SK-N-SH treated with all-trans-retinoic acid at 6 μM for 48 hours (cell line): ENCODE measurements at regions not wholly inside any gene's neighbourhood (a gene's known extent, or its start where the extent isn't known, plus 50 kb on each side); places are given as distances from the start of the nearest gene placed in this dataset.

Source experiments
- ATAC-seq: fragments of 200-7000 bp; cut with Tn5 transposase; 3 replicates; pipeline ENCODE4 v1.9.1; 2020; ENCODE audit warnings: mild to moderate bottlenecking, moderate library complexity
- ARNTL ChIP-seq: fragments of 450-650 bp; formaldehyde crosslinking; IDR thresholded peaks from 2 replicates; pipeline ENCODE4 v1.5.0; 2020; ENCODE audit warnings: low read depth, mild to moderate bottlenecking, moderate library complexity, borderline replicate concordance
- BACH2 ChIP-seq: fragments of 250-450 bp; sonication (Bioruptor Pico); IDR thresholded peaks from 2 replicates; pipeline ENCODE4 v1.9.0; 2021; ENCODE audit warnings: mild to moderate bottlenecking, borderline replicate concordance
- CSDC2 ChIP-seq: fragments of 250-450 bp; sonication (Bioruptor Pico); IDR thresholded peaks from 2 replicates; pipeline ENCODE4 v1.5.0; 2020; ENCODE audit warnings: mild to moderate bottlenecking, moderate library complexity
- ESRRG ChIP-seq: fragments of 250-450 bp; sonication (Bioruptor Pico); IDR thresholded peaks from 2 replicates; pipeline ENCODE4 v1.6.1; 2021; ENCODE audit warnings: mild to moderate bottlenecking
- ISL1 ChIP-seq: fragments of 250-450 bp; sonication (Bioruptor Pico); IDR thresholded peaks from 2 replicates; pipeline ENCODE4 v2.1.2; 2022; ENCODE audit warnings: mild to moderate bottlenecking, moderate library complexity
- OSR1 ChIP-seq: fragments of 250-450 bp; sonication (Bioruptor Pico); IDR thresholded peaks from 2 replicates; pipeline ENCODE4 v1.8.0; 2022; ENCODE audit warnings: moderate library complexity, mild to moderate bottlenecking, inconsistent platforms
- PPARA ChIP-seq: fragments of 250-450 bp; sonication (Bioruptor Pico); IDR thresholded peaks from 2 replicates; pipeline ENCODE4 v1.5.0; 2020; ENCODE audit warnings: mild to moderate bottlenecking, borderline replicate concordance
- RARB ChIP-seq: fragments of 250-450 bp; sonication (Bioruptor Pico); IDR thresholded peaks from 2 replicates; pipeline ENCODE4 v1.8.0; 2021; ENCODE audit warnings: mild to moderate bottlenecking, moderate library complexity
- SNAI2 ChIP-seq: fragments of 250-450 bp; sonication (Bioruptor Pico); IDR thresholded peaks from 2 replicates; pipeline ENCODE4 v1.5.0; 2020; ENCODE audit warnings: mild to moderate bottlenecking, moderate library complexity
- TCF4 ChIP-seq: fragments of 250-450 bp; sonication (Bioruptor Pico); IDR thresholded peaks from 2 replicates; pipeline ENCODE4 v1.8.0; 2021; ENCODE audit warnings: mild to moderate bottlenecking, moderate library complexity, borderline replicate concordance
- TOX ChIP-seq: fragments of 250-450 bp; sonication (Bioruptor Pico); IDR thresholded peaks from 2 replicates; pipeline ENCODE4 v1.8.0; 2021; ENCODE audit warnings: mild to moderate bottlenecking, moderate library complexity, borderline replicate concordance
- TSHZ2 ChIP-seq: fragments of 250-450 bp; sonication (Bioruptor Pico); IDR thresholded peaks from 2 replicates; pipeline ENCODE4 v1.5.0; 2020; ENCODE audit warnings: mild to moderate bottlenecking, moderate library complexity
- ZC3H10 ChIP-seq: fragments of 250-450 bp; sonication (Bioruptor Pico); IDR thresholded peaks from 2 replicates; pipeline ENCODE4 v1.5.1; 2021; ENCODE audit warnings: mild to moderate bottlenecking, moderate library complexity
- ZFP3 ChIP-seq: fragments of 250-450 bp; sonication (Bioruptor Pico); IDR thresholded peaks from 2 replicates; pipeline ENCODE4 v1.5.0; 2020; ENCODE audit warnings: mild to moderate bottlenecking, moderate library complexity
- ZFP30 ChIP-seq: fragments of 450-650 bp; formaldehyde crosslinking; IDR thresholded peaks from 2 replicates; pipeline ENCODE4 v1.5.0; 2022; ENCODE audit warnings: mild to moderate bottlenecking, moderate library complexity
- ZNF565 ChIP-seq: fragments of 450-650 bp; formaldehyde crosslinking; conservative IDR thresholded peaks from 2 replicates; pipeline ENCODE4 v1.5.0; 2020; ENCODE audit warnings: low read depth, mild to moderate bottlenecking, moderate library complexity
- ZNF70 ChIP-seq: fragments of 450-650 bp; formaldehyde crosslinking; IDR thresholded peaks from 2 replicates; pipeline ENCODE4 v1.5.0; 2020; ENCODE audit warnings: mild to moderate bottlenecking, moderate library complexity
- ZNF8 ChIP-seq: fragments of 450-650 bp; formaldehyde crosslinking; IDR thresholded peaks from 2 replicates; pipeline ENCODE4 v1.5.0; 2020; ENCODE audit warnings: mild to moderate bottlenecking, moderate library complexity
- TF ChIP-seq, protein P1 (sequence below): fragments of 250-450 bp; sonication (Bioruptor Pico); IDR thresholded peaks from 2 replicates; pipeline ENCODE4 v1.5.1; 2020; ENCODE audit warnings: low read depth, mild to moderate bottlenecking, moderate library complexity
- TF ChIP-seq, protein P2 (sequence below): fragments of 250-450 bp; sonication (Bioruptor Pico); IDR thresholded peaks from 2 replicates; pipeline ENCODE4 v1.5.1; 2021; ENCODE audit warnings: mild to moderate bottlenecking, moderate library complexity
- TF ChIP-seq, protein P3 (sequence below): fragments of 250-450 bp; sonication (Bioruptor Pico); IDR thresholded peaks from 2 replicates; pipeline ENCODE4 v1.8.0; 2020; ENCODE audit warnings: mild to moderate bottlenecking, moderate library complexity, borderline replicate concordance
- TF ChIP-seq, protein P4 (sequence below): fragments of 250-450 bp; sonication (Bioruptor Pico); IDR thresholded peaks from 2 replicates; pipeline ENCODE4 v1.8.0; 2021; ENCODE audit warnings: low read depth, mild to moderate bottlenecking, moderate library complexity, borderline replicate concordance

DNA sequence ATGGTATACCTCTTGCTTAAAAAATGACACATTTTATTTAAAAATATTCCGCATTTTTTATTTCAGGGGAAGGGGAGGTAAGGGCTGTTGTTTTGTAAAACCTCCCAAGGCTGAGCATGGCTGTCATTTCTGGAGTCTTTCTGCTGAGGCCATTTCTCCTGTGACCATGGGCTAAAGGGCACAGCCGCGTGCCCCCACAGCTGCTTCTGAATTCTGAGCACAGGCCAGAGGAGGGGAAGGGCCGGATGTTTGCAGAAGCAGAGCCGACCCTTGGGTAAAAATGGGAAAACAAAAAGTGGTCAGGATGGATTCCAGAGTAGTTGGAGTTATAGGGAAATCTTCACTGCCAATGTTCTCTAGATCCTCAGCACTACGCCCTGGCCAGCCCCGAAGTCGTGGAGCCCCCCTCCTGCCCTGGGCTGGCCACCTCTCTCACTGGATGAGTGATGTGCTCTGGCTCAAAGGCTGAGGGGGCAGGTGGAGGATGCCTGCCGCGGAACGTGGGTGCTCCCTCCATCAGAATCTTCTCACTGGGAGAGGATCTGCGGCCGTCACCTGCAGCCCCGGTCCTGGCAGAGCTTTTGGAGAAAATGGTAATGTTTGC is 131.3 kb upstream of the ZEB1 start:
- TF ChIP-seq PPARA (CRISPR knock-in tag) (no peak), OSR1 (no peak), CSDC2 (CRISPR knock-in tag) (no peak), ESRRG (no peak), ZNF8 (no peak), BACH2 (CRISPR knock-in tag) (no peak), ZNF70 (CRISPR knock-in tag) (no peak), TCF4 (CRISPR knock-in tag) (no peak), ARNTL (CRISPR knock-in tag) (no peak), ZFP3 (CRISPR knock-in tag) (no peak), TOX (no peak)
- TF ChIP-seq, protein P1, sequence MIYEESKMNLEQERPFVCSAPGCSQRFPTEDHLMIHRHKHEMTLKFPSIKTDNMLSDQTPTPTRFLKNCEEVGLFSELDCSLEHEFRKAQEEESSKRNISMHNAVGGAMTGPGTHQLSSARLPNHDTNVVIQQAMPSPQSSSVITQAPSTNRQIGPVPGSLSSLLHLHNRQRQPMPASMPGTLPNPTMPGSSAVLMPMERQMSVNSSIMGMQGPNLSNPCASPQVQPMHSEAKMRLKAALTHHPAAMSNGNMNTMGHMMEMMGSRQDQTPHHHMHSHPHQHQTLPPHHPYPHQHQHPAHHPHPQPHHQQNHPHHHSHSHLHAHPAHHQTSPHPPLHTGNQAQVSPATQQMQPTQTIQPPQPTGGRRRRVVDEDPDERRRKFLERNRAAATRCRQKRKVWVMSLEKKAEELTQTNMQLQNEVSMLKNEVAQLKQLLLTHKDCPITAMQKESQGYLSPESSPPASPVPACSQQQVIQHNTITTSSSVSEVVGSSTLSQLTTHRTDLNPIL (CRISPR knock-in tag) = no peak
- TF ChIP-seq, protein P2, sequence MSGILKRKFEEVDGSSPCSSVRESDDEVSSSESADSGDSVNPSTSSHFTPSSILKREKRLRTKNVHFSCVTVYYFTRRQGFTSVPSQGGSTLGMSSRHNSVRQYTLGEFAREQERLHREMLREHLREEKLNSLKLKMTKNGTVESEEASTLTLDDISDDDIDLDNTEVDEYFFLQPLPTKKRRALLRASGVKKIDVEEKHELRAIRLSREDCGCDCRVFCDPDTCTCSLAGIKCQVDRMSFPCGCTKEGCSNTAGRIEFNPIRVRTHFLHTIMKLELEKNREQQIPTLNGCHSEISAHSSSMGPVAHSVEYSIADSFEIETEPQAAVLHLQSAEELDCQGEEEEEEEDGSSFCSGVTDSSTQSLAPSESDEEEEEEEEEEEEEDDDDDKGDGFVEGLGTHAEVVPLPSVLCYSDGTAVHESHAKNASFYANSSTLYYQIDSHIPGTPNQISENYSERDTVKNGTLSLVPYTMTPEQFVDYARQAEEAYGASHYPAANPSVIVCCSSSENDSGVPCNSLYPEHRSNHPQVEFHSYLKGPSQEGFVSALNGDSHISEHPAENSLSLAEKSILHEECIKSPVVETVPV (CRISPR knock-in tag) = no peak
- TF ChIP-seq, protein P3, sequence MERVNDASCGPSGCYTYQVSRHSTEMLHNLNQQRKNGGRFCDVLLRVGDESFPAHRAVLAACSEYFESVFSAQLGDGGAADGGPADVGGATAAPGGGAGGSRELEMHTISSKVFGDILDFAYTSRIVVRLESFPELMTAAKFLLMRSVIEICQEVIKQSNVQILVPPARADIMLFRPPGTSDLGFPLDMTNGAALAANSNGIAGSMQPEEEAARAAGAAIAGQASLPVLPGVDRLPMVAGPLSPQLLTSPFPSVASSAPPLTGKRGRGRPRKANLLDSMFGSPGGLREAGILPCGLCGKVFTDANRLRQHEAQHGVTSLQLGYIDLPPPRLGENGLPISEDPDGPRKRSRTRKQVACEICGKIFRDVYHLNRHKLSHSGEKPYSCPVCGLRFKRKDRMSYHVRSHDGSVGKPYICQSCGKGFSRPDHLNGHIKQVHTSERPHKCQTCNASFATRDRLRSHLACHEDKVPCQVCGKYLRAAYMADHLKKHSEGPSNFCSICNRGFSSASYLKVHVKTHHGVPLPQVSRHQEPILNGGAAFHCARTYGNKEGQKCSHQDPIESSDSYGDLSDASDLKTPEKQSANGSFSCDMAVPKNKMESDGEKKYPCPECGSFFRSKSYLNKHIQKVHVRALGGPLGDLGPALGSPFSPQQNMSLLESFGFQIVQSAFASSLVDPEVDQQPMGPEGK (CRISPR knock-in tag) = no peak
- no peak for ATAC-seq

GRCh38 chr10:31188792-31189406 is 130.1 kb upstream of the ZEB1 start:
- no peak for TF ChIP-seq ZC3H10 (CRISPR knock-in tag)
- TF ChIP-seq SNAI2 (CRISPR knock-in tag) = no peak
- TF ChIP-seq TOX = no peak
- no peak for TF ChIP-seq ZFP3 (CRISPR knock-in tag)
- ATAC-seq = no peak

GRCh38 chr10:31190488-31190887 is 128.5 kb upstream of the ZEB1 start:
- TF ChIP-seq, protein P3 (CRISPR knock-in tag) = no peak
- TF ChIP-seq ZFP3 (CRISPR knock-in tag) = no peak
- no peak for TF ChIP-seq CSDC2 (CRISPR knock-in tag)
- TF ChIP-seq ESRRG = no peak
- TF ChIP-seq ZFP30 = no peak
- TF ChIP-seq, protein P1 (CRISPR knock-in tag) = no peak
- TF ChIP-seq, protein P4, sequence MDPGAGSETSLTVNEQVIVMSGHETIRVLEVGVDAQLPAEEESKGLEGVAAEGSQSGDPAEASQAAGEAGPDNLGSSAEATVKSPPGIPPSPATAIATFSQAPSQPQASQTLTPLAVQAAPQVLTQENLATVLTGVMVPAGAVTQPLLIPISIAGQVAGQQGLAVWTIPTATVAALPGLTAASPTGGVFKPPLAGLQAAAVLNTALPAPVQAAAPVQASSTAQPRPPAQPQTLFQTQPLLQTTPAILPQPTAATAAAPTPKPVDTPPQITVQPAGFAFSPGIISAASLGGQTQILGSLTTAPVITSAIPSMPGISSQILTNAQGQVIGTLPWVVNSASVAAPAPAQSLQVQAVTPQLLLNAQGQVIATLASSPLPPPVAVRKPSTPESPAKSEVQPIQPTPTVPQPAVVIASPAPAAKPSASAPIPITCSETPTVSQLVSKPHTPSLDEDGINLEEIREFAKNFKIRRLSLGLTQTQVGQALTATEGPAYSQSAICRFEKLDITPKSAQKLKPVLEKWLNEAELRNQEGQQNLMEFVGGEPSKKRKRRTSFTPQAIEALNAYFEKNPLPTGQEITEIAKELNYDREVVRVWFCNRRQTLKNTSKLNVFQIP = no peak
- TF ChIP-seq ZC3H10 (CRISPR knock-in tag) = no peak
- TF ChIP-seq PPARA (CRISPR knock-in tag) = no peak
- no peak for TF ChIP-seq TSHZ2 (CRISPR knock-in tag)
- no peak for TF ChIP-seq ARNTL (CRISPR knock-in tag)
- TF ChIP-seq ISL1 = no peak
- TF ChIP-seq TCF4 (CRISPR knock-in tag) = no peak
- no peak for TF ChIP-seq BACH2 (CRISPR knock-in tag)
- no peak for TF ChIP-seq TOX
- no peak for TF ChIP-seq OSR1
- TF ChIP-seq ZNF70 (CRISPR knock-in tag) = no peak
- no peak for TF ChIP-seq ZNF565 (CRISPR knock-in tag)
- TF ChIP-seq, protein P2 (CRISPR knock-in tag) = no peak
- no peak for TF ChIP-seq RARB
- no peak for ATAC-seq
